Lung microvascular endothelial cell (primary cell): ENCODE measurements at regions not wholly inside any gene's neighbourhood (a gene's known extent, or its start where the extent isn't known, plus 50 kb on each side); places are given as distances from the start of the nearest gene placed in this dataset.

ENCODE experiments used
- DNase-seq, 2 donors: peaks; one replicate each; pipeline versions ENCODE4 v3.0.0 to v3.0.0-alpha.2; 2010; ENCODE audit warnings: low read depth in 2 of 2

- no peak for DNase-seq
Observed at GRCh38 chr2:104040771-104041170, 813.1 kb upstream of the POU3F3 start.

GRCh38 chr2:104041351-104041750, 812.6 kb upstream of the POU3F3 start:
- DNase-seq: no peak

- no peak for DNase-seq
Observed at GRCh38 chr2:104043864-104044263, 810.1 kb upstream of the POU3F3 start.

- DNase-seq: no peak
Observed at GRCh38 chr2:104045071-104045470, 808.8 kb upstream of the POU3F3 start.

GRCh38 chr2:104046466-104046865, 807.4 kb upstream of the POU3F3 start:
- no peak for DNase-seq

- no peak for DNase-seq
Observed at GRCh38 chr2:104047516-104047915, 806.4 kb upstream of the POU3F3 start.

GRCh38 chr2:104049438-104049837, 804.5 kb upstream of the POU3F3 start:
- no peak for DNase-seq

GRCh38 chr2:104049981-104050380, 803.9 kb upstream of the POU3F3 start:
- no peak for DNase-seq

- no peak for DNase-seq
Observed at GRCh38 chr2:104050656-104051242, 803.2 kb upstream of the POU3F3 start.

- no peak for DNase-seq
Observed at GRCh38 chr2:104051766-104052165, 802.1 kb upstream of the POU3F3 start.

- no peak for DNase-seq
Observed at GRCh38 chr2:104052356-104052755, 801.6 kb upstream of the POU3F3 start.

GRCh38 chr2:104056451-104056850, 797.5 kb upstream of the POU3F3 start:
- DNase-seq: no peak

GRCh38 chr2:104068665-104069064, 785.2 kb upstream of the POU3F3 start:
- no peak for DNase-seq

GRCh38 chr2:104077573-104077972, 776.3 kb upstream of the POU3F3 start:
- DNase-seq: no peak

- DNase-seq: no peak
Observed at GRCh38 chr2:104078431-104079157, 775.3 kb upstream of the POU3F3 start.

GRCh38 chr2:104088745-104089144, 765.2 kb upstream of the POU3F3 start:
- no peak for DNase-seq

GRCh38 chr2:104090407-104090806, 763.5 kb upstream of the POU3F3 start:
- DNase-seq: no peak

GRCh38 chr2:104091894-104092293, 762.0 kb upstream of the POU3F3 start:
- DNase-seq: no peak

- no peak for DNase-seq
Observed at GRCh38 chr2:104092886-104093285, 761.0 kb upstream of the POU3F3 start.

GRCh38 chr2:104102615-104103014, 751.3 kb upstream of the POU3F3 start:
- DNase-seq: no peak

GRCh38 chr2:104109356-104109755, 744.6 kb upstream of the POU3F3 start:
- no peak for DNase-seq

GRCh38 chr2:104118889-104119288, 735.0 kb upstream of the POU3F3 start:
- no peak for DNase-seq

- DNase-seq: no peak
Observed at GRCh38 chr2:104120171-104120570, 733.7 kb upstream of the POU3F3 start.
